ENCODE measurements at regions not wholly inside any gene's neighbourhood (a gene's known extent, or its start where the extent isn't known, plus 50 kb on each side); places are given as distances from the start of the nearest gene placed in this dataset.

DNA sequence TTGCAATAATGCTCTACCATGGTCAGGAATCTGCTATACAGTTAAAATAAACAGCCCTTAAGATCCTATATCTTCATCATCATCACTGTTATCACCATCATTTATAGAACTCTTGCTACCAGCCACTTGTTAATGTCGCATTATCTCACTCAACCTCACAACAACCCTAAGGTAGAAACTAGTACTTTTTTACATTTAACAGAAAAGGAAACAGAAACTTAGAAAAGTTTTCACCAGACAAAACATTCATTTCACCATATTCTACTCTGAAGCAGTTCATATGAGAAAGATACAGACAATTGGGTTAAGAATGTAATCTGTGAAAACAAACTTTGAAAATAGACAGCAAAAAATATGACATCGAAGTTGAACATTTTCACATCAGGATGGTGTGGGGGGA is 262.6 kb downstream of the ATG4C start:
- no TSS peak for BruUV-seq (replicated peaks)
- no peak overlapping the region for H3K27ac ChIP-seq (ENCODE audit: low read depth, low read length)
- H3K4me1 ChIP-seq (ENCODE audit: control insufficient read depth in 1 of 2, insufficient read depth in 2 of 2, low read length in 2 of 2): no peaks in the 10 kb centered on the region
- ChIA-PET CTCF (no interaction called here), POLR2A (no interaction called here), RAD21 (ENCODE audit: low non-redundant PET in 1 of 2, low total read pairs in 2 of 2, uncharacterized antibody in 2 of 2, unreplicated experiment in 2 of 2) (no interaction called here)
- no peaks in the 10 kb centered on the region for H3K36me3 ChIP-seq (ENCODE audit: control insufficient read depth in 1 of 2, insufficient read depth in 2 of 2, low read length in 2 of 2)
- intact Hi-C loops (cut with micrococcal nuclease): no loop called here
- no peaks in the 10 kb centered on the region for H3K9me2 ChIP-seq (ENCODE audit: insufficient read depth)
- no peaks in the 10 kb centered on the region for H3K79me2 ChIP-seq (ENCODE audit: insufficient read depth, low read length)
- no peak overlapping the region for H3K9ac ChIP-seq (ENCODE audit: low read length)
- H3K4me2 ChIP-seq (ENCODE audit: low read length): no peak overlapping the region
- H4K20me1 ChIP-seq (ENCODE audit: insufficient read depth): no peaks in the 10 kb centered on the region
- H2AFZ ChIP-seq (ENCODE audit: low read depth, low read length, poor library complexity, severe bottlenecking): no peak overlapping the region
- TF ChIP-seq FOSL1 (IDR thresholded peaks at IDR 0.05; ENCODE audit: low read depth) (no peak), SRF (IDR thresholded peaks at IDR 0.05; ENCODE audit: low read depth) (no peak), TCF7L2 (IDR thresholded peaks at IDR 0.05; ENCODE audit: borderline replicate concordance, extremely low read depth, insufficient read depth, insufficient read length) (no peak), ELF1 (IDR thresholded peaks at IDR 0.05; ENCODE audit: borderline replicate concordance, low read depth) (no peak), EGR1 (IDR thresholded peaks at IDR 0.05; ENCODE audit: low read depth) (no peak), YY1 (IDR thresholded peaks at IDR 0.05; ENCODE audit: extremely low read depth, insufficient replicate concordance, low read depth, low read length) (no peak), ZNF274 (IDR thresholded peaks at IDR 0.05; ENCODE audit: low read depth, low read length) (no peak), POLR2A (IDR thresholded peaks at IDR 0.05; ENCODE audit: borderline replicate concordance, extremely low read depth, insufficient read depth, insufficient read length) (no peak)
- TF ChIP-seq, protein P1, sequence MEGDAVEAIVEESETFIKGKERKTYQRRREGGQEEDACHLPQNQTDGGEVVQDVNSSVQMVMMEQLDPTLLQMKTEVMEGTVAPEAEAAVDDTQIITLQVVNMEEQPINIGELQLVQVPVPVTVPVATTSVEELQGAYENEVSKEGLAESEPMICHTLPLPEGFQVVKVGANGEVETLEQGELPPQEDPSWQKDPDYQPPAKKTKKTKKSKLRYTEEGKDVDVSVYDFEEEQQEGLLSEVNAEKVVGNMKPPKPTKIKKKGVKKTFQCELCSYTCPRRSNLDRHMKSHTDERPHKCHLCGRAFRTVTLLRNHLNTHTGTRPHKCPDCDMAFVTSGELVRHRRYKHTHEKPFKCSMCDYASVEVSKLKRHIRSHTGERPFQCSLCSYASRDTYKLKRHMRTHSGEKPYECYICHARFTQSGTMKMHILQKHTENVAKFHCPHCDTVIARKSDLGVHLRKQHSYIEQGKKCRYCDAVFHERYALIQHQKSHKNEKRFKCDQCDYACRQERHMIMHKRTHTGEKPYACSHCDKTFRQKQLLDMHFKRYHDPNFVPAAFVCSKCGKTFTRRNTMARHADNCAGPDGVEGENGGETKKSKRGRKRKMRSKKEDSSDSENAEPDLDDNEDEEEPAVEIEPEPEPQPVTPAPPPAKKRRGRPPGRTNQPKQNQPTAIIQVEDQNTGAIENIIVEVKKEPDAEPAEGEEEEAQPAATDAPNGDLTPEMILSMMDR (IDR thresholded peaks at IDR 0.05 in 2 of 3, conservative IDR thresholded peaks at IDR 0.05 in 1 of 3; ENCODE audit: borderline replicate concordance in 1 of 3, insufficient read depth in 1 of 3, low read depth in 2 of 3, low read length in 2 of 3): no peak
- TF ChIP-seq, protein P2, sequence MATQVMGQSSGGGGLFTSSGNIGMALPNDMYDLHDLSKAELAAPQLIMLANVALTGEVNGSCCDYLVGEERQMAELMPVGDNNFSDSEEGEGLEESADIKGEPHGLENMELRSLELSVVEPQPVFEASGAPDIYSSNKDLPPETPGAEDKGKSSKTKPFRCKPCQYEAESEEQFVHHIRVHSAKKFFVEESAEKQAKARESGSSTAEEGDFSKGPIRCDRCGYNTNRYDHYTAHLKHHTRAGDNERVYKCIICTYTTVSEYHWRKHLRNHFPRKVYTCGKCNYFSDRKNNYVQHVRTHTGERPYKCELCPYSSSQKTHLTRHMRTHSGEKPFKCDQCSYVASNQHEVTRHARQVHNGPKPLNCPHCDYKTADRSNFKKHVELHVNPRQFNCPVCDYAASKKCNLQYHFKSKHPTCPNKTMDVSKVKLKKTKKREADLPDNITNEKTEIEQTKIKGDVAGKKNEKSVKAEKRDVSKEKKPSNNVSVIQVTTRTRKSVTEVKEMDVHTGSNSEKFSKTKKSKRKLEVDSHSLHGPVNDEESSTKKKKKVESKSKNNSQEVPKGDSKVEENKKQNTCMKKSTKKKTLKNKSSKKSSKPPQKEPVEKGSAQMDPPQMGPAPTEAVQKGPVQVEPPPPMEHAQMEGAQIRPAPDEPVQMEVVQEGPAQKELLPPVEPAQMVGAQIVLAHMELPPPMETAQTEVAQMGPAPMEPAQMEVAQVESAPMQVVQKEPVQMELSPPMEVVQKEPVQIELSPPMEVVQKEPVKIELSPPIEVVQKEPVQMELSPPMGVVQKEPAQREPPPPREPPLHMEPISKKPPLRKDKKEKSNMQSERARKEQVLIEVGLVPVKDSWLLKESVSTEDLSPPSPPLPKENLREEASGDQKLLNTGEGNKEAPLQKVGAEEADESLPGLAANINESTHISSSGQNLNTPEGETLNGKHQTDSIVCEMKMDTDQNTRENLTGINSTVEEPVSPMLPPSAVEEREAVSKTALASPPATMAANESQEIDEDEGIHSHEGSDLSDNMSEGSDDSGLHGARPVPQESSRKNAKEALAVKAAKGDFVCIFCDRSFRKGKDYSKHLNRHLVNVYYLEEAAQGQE (IDR thresholded peaks at IDR 0.05; ENCODE audit: low read depth): no peak
- no peaks in the 10 kb centered on the region for H3K9me3 ChIP-seq (ENCODE audit: control insufficient read depth in 1 of 2, insufficient read depth in 1 of 2, low read depth in 1 of 2, low read length in 2 of 2)
- ATAC-seq (no peak), DNase-seq (ENCODE audit: low read depth, low spot score) (no peak)
- H3K27me3 ChIP-seq (ENCODE audit: insufficient read depth, low read length): peaks cover 14% of the 10 kb centered on the region
- no peak overlapping the region for H3K4me3 ChIP-seq (replicated peaks in 1 of 2; ENCODE audit: low read depth in 1 of 2, low read length in 2 of 2)
